ENCODE measurements at regions not wholly inside any gene's neighbourhood (a gene's known extent, or its start where the extent isn't known, plus 50 kb on each side); places are given as distances from the start of the nearest gene placed in this dataset.
A peak's percentile ranks its signal among the peaks of the same experiment; 100 is the strongest.

GRCh38 chr2:41772697-41773096 is 275.1 kb upstream of the PKDCC start:
- DNase-seq: no peak

- no peak for DNase-seq
These were observed 273.7 kb upstream of the PKDCC start for GRCh38 chr2:41774011-41774605.

- peak; percentile 38 to 89 (median 54) for DNase-seq
These were observed 272.3 kb upstream of the PKDCC start for GRCh38 chr2:41775366-41776025.

GRCh38 chr2:41779888-41780287 is 267.9 kb upstream of the PKDCC start:
- peak in 1 of 3 donors; percentile 44 for DNase-seq

GRCh38 chr2:41782306-41783158 is 265.3 kb upstream of the PKDCC start:
- peak; percentile 27 to 71 (median 55) for DNase-seq

- no peak for DNase-seq
These were observed 263.3 kb upstream of the PKDCC start for GRCh38 chr2:41784496-41784895.

- DNase-seq: no peak
These were observed 262.4 kb upstream of the PKDCC start for GRCh38 chr2:41785251-41786022.

- peak; percentile 40 to 82 (median 61) for DNase-seq
These were observed 256.3 kb upstream of the PKDCC start for GRCh38 chr2:41791523-41791922.

GRCh38 chr2:41803361-41803760 is 244.5 kb upstream of the PKDCC start:
- no peak for DNase-seq

GRCh38 chr2:41806286-41806685 is 241.5 kb upstream of the PKDCC start:
- no peak for DNase-seq

GRCh38 chr2:41821167-41821566 is 226.7 kb upstream of the PKDCC start:
- DNase-seq: no peak

- DNase-seq: no peak
These were observed 220.9 kb upstream of the PKDCC start for GRCh38 chr2:41826921-41827320.

GRCh38 chr2:41827354-41827971 is 220.4 kb upstream of the PKDCC start:
- DNase-seq: no peak

- no peak for DNase-seq
These were observed 219.7 kb upstream of the PKDCC start for GRCh38 chr2:41828052-41828643.

GRCh38 chr2:41829052-41829451 is 218.8 kb upstream of the PKDCC start:
- no peak for DNase-seq

- no peak for DNase-seq
These were observed 217.2 kb upstream of the PKDCC start for GRCh38 chr2:41830600-41830999.

GRCh38 chr2:41832218-41832617 is 215.6 kb upstream of the PKDCC start:
- DNase-seq: no peak

- DNase-seq: no peak
These were observed 212.4 kb upstream of the PKDCC start for GRCh38 chr2:41835401-41835800.

GRCh38 chr2:41836948-41837347 is 210.9 kb upstream of the PKDCC start:
- DNase-seq: peak; percentile 29 to 73 (median 66)

GRCh38 chr2:41837610-41838009 is 210.2 kb upstream of the PKDCC start:
- DNase-seq: no peak
